Muscle layer of duodenum (tissue), 2 donors: ENCODE measurements at regions not wholly inside any gene's neighbourhood (a gene's known extent, or its start where the extent isn't known, plus 50 kb on each side); places are given as distances from the start of the nearest gene placed in this dataset.

Experiments used
- H3K27ac ChIP-seq: one replicate; pipeline ENCODE4 v1.7.0; 2013; ENCODE audit warnings: mild to moderate bottlenecking, low read length
- H3K27me3 ChIP-seq: one replicate; pipeline ENCODE4 v1.7.0; 2013; ENCODE audit warnings: low read depth, mild to moderate bottlenecking, control low read depth, low read length
- H3K36me3 ChIP-seq, 2 donors: one replicate each; pipeline ENCODE4 v1.7.0; 2013; ENCODE audit warnings: low read length in 2 of 2, control low read depth in 1 of 2, mild to moderate bottlenecking in 1 of 2; ENCODE audit not compliant: insufficient read depth in 2 of 2, control insufficient read depth in 1 of 2
- H3K4me1 ChIP-seq, 2 donors: one replicate each; pipeline ENCODE4 v1.7.0; 2013; ENCODE audit warnings: low read length in 2 of 2, mild to moderate bottlenecking in 2 of 2, control low read depth in 1 of 2, moderate library complexity in 1 of 2; ENCODE audit not compliant: insufficient read depth in 2 of 2, control insufficient read depth in 1 of 2
- H3K4me3 ChIP-seq, 2 donors: one replicate each; pipeline ENCODE4 v1.7.0; 2013; ENCODE audit warnings: low read length in 2 of 2, low read depth in 1 of 2, mild to moderate bottlenecking in 1 of 2
- H3K9me3 ChIP-seq, 2 donors: one replicate each; pipeline ENCODE4 v1.7.0; 2013; ENCODE audit warnings: low read length in 2 of 2, control low read depth in 1 of 2, mild to moderate bottlenecking in 1 of 2; ENCODE audit not compliant: control insufficient read depth in 1 of 2
- donor health status: healthy.

- no peaks in the 10 kb centered on the region for H3K4me1 ChIP-seq
- no peaks in the 10 kb centered on the region for H3K9me3 ChIP-seq
- no peak overlapping the region for H3K4me3 ChIP-seq
- H3K27me3 ChIP-seq = no peaks in the 10 kb centered on the region
- no peak overlapping the region for H3K27ac ChIP-seq
- H3K36me3 ChIP-seq = no peaks in the 10 kb centered on the region
These were observed 177.9 kb upstream of the VRK2 start for GRCh38 chr2:57868619-57869139.

GRCh38 chr2:57869758-57870344 is 176.8 kb upstream of the VRK2 start:
- Histone ChIP-seq H3K4me1 (no peaks in the 10 kb centered on the region), H3K27ac (no peak overlapping the region), H3K4me3 (no peak overlapping the region), H3K9me3 (no peaks in the 10 kb centered on the region), H3K27me3 (no peaks in the 10 kb centered on the region), H3K36me3 (no peaks in the 10 kb centered on the region)

GRCh38 chr2:57876313-57876712 is 170.3 kb upstream of the VRK2 start:
- H3K9me3 ChIP-seq = no peaks in the 10 kb centered on the region
- no peaks in the 10 kb centered on the region for H3K4me1 ChIP-seq
- H3K36me3 ChIP-seq = no peaks in the 10 kb centered on the region
- no peak overlapping the region for H3K27ac ChIP-seq
- H3K4me3 ChIP-seq = no peak overlapping the region
- H3K27me3 ChIP-seq = no peaks in the 10 kb centered on the region

GRCh38 chr2:57877811-57878170 is 168.8 kb upstream of the VRK2 start:
- H3K27ac ChIP-seq = no peak overlapping the region
- H3K9me3 ChIP-seq = no peaks in the 10 kb centered on the region
- no peaks in the 10 kb centered on the region for H3K4me1 ChIP-seq
- H3K36me3 ChIP-seq = no peaks in the 10 kb centered on the region
- H3K27me3 ChIP-seq = no peaks in the 10 kb centered on the region
- H3K4me3 ChIP-seq = no peak overlapping the region

- peak overlapping the region in 1 of 2 donors; percentile 31 for H3K4me3 ChIP-seq
- no peaks in the 10 kb centered on the region for H3K27me3 ChIP-seq
- no peaks in the 10 kb centered on the region for H3K36me3 ChIP-seq
- H3K9me3 ChIP-seq = no peaks in the 10 kb centered on the region
- no peak overlapping the region for H3K27ac ChIP-seq
- no peaks in the 10 kb centered on the region for H3K4me1 ChIP-seq
These were observed 168.3 kb upstream of the VRK2 start for GRCh38 chr2:57878171-57878865.

GRCh38 chr2:57878866-57879210 is 167.8 kb upstream of the VRK2 start:
- no peaks in the 10 kb centered on the region for H3K36me3 ChIP-seq
- H3K4me3 ChIP-seq = no peak overlapping the region
- H3K27ac ChIP-seq = no peak overlapping the region
- no peaks in the 10 kb centered on the region for H3K9me3 ChIP-seq
- H3K27me3 ChIP-seq = no peaks in the 10 kb centered on the region
- H3K4me1 ChIP-seq = no peaks in the 10 kb centered on the region

GRCh38 chr2:57880446-57880845 is 166.2 kb upstream of the VRK2 start:
- Histone ChIP-seq H3K27ac (no peak overlapping the region), H3K9me3 (no peaks in the 10 kb centered on the region), H3K36me3 (no peaks in the 10 kb centered on the region), H3K4me3 (no peak overlapping the region), H3K4me1 (no peaks in the 10 kb centered on the region), H3K27me3 (no peaks in the 10 kb centered on the region)

GRCh38 chr2:57880967-57881366 is 165.6 kb upstream of the VRK2 start:
- Histone ChIP-seq H3K9me3 (no peaks in the 10 kb centered on the region), H3K4me1 (no peaks in the 10 kb centered on the region), H3K36me3 (no peaks in the 10 kb centered on the region), H3K27ac (no peak overlapping the region), H3K27me3 (no peaks in the 10 kb centered on the region), H3K4me3 (no peak overlapping the region)

- Histone ChIP-seq H3K36me3 (no peaks in the 10 kb centered on the region), H3K4me3 (no peak overlapping the region), H3K27me3 (no peaks in the 10 kb centered on the region), H3K4me1 (no peaks in the 10 kb centered on the region), H3K27ac (no peak overlapping the region), H3K9me3 (no peaks in the 10 kb centered on the region)
These were observed 164.4 kb upstream of the VRK2 start for GRCh38 chr2:57881998-57882888.

GRCh38 chr2:57882895-57883515 is 163.6 kb upstream of the VRK2 start:
- no peaks in the 10 kb centered on the region for H3K9me3 ChIP-seq
- peak overlapping the region in 1 of 2 donors; percentile 35 for H3K4me3 ChIP-seq
- no peaks in the 10 kb centered on the region for H3K27me3 ChIP-seq
- H3K4me1 ChIP-seq = no peaks in the 10 kb centered on the region
- no peaks in the 10 kb centered on the region for H3K36me3 ChIP-seq
- H3K27ac ChIP-seq = no peak overlapping the region

GRCh38 chr2:57884281-57884680 is 162.3 kb upstream of the VRK2 start:
- H3K4me3 ChIP-seq = no peak overlapping the region
- H3K27me3 ChIP-seq = no peaks in the 10 kb centered on the region
- H3K36me3 ChIP-seq = no peaks in the 10 kb centered on the region
- H3K4me1 ChIP-seq = no peaks in the 10 kb centered on the region
- no peaks in the 10 kb centered on the region for H3K9me3 ChIP-seq
- H3K27ac ChIP-seq = no peak overlapping the region
